ENCODE measurements at regions not wholly inside any gene's neighbourhood (a gene's known extent, or its start where the extent isn't known, plus 50 kb on each side); places are given as distances from the start of the nearest gene placed in this dataset.

DNA sequence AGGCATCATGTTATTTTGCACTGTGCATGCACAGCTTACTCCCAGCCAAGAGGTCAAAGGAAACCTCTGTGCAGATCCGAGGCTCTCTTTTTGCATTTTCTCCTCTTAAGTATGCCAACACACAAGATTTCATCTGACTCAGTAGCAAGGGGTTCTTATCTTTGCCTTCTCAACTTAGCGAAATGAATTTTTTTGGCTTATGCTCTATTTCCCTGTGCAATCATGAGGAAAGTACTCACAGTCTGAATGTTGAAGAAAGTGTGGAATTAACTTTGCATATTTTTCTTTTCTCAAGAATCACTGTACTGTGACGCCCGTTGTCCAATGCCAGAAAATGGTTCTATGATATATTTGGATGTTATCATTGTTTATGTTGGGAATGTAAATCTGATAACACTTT lies 173.5 kb upstream of the FBXL7 start:
- Histone ChIP-seq H3K9me3 (ENCODE audit: low read length) (no peaks in the 10 kb centered on the region), H3K27me3 (ENCODE audit: insufficient read depth, low read length, poor library complexity, severe bottlenecking) (no peaks in the 10 kb centered on the region), H3K36me3 (ENCODE audit: insufficient read depth, low read length) (no peaks in the 10 kb centered on the region), H3K4me1 (ENCODE audit: insufficient read depth, low read length) (no peaks in the 10 kb centered on the region), H3K4me3 (ENCODE audit: low read length) (no peak overlapping the region), H3K27ac (ENCODE audit: low read depth, low read length) (no peak overlapping the region)
- H3K36me3 Mint-ChIP-seq = no peaks in the 10 kb centered on the region
- H3K4me3 Mint-ChIP-seq = no peak overlapping the region
- no peak for DNase-seq
- no peaks in the 10 kb centered on the region for H3K27me3 Mint-ChIP-seq
- H3K4me1 Mint-ChIP-seq = no peaks in the 10 kb centered on the region
- CTCF ChIA-PET = no interaction called here
- H3K9me3 Mint-ChIP-seq = peaks cover 0 to 14% (median 2%) of the 10 kb centered on the region in 5 donors
- POLR2A ChIA-PET = no interaction called here
- no peak overlapping the region for H3K27ac Mint-ChIP-seq

DNA sequence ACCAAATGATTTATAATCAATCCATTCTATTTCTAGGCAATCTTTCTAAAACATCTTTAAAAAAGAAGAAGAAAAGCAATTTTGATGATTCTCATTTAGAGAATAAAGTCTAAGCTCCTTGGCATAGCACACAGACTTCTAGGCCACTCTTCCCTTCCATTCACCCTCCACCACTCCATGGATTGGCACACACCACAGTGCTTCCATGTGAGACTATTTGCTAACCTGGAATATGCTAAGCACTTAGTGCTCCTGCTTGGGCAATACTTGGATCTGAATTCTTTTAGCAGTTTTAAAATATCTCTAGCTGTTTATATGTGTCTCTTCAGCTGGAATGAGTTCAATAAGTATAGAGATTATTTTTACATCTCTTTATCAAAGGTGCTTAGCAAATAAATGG lies 177.6 kb upstream of the FBXL7 start:
- no peaks in the 10 kb centered on the region for H3K27me3 Mint-ChIP-seq

DNA sequence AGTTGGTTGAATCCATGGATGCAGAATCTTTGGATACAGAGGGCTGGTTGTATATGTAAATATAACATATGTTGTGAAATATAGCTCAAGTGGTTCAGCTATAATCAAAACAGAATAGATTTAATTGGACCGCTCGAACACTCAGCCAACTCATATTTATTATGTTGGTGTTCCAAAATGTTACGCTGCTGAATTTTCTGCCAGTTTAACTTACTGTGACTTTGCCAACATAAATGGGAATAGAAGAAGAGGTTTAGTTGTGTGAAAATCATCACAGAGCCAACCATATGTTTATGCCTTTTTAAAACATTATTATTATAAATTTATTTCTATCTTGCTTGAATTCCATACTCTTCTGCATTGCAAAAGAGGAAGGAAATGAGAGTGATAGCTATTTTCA lies 178.2 kb upstream of the FBXL7 start:
- no peak for DNase-seq
- CTCF ChIA-PET = no interaction called here
- no peak overlapping the region for H3K4me3 Mint-ChIP-seq

More for the DNA sequence above, 177.6 kb upstream of the FBXL7 start:
- H3K27ac Mint-ChIP-seq = no peak overlapping the region
- Histone ChIP-seq H3K27me3 (ENCODE audit: insufficient read depth, low read length, poor library complexity, severe bottlenecking) (no peaks in the 10 kb centered on the region), H3K4me3 (ENCODE audit: low read length) (no peak overlapping the region), H3K36me3 (ENCODE audit: insufficient read depth, low read length) (no peaks in the 10 kb centered on the region), H3K9me3 (ENCODE audit: low read length) (no peaks in the 10 kb centered on the region), H3K4me1 (ENCODE audit: insufficient read depth, low read length) (no peaks in the 10 kb centered on the region), H3K27ac (ENCODE audit: low read depth, low read length) (no peak overlapping the region)
- no peaks in the 10 kb centered on the region for H3K36me3 Mint-ChIP-seq
- peaks cover 0 to 10% (median 5%) of the 10 kb centered on the region in 5 donors for H3K9me3 Mint-ChIP-seq
- H3K4me1 Mint-ChIP-seq = no peaks in the 10 kb centered on the region
- ChIA-PET POLR2A (no interaction called here), CTCF (no interaction called here)
- DNase-seq = no peak
- H3K4me3 Mint-ChIP-seq = no peak overlapping the region

DNA sequence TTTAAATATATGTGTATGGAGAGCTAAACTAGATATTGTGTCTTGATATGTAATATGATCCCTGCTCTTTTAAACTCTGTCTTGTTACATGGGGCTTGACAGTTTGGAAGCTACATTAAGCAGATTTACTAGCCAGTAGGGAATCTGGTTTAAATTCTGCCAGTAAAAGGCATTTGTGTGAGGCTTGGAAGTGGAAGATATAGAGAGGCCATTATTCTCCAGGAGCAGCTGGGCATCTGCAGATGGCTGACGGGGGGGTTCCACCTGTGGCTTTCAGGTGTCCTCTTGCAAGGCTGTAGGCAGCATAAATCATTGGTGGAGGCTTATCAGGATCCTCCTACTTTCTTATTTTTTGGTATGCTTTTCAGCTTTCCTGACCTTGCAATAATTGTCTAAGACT lies 179.1 kb upstream of the FBXL7 start:
- H3K27ac ChIP-seq (ENCODE audit: low read depth, low read length) = no peak overlapping the region
- Mint-ChIP-seq H3K27ac (no peak overlapping the region), H3K4me3 (no peak overlapping the region), H3K27me3 (no peaks in the 10 kb centered on the region), H3K36me3 (no peaks in the 10 kb centered on the region), H3K4me1 (no peaks in the 10 kb centered on the region), H3K9me3 (peaks cover 0 to 10% (median 3%) of the 10 kb centered on the region in 5 donors)
- CTCF ChIA-PET = no interaction called here
- H3K4me3 ChIP-seq (ENCODE audit: low read length) = no peak overlapping the region
- no peak for DNase-seq
- no peaks in the 10 kb centered on the region for H3K36me3 ChIP-seq (ENCODE audit: insufficient read depth, low read length)
- POLR2A ChIA-PET = no interaction called here
- H3K27me3 ChIP-seq (ENCODE audit: insufficient read depth, low read length, poor library complexity, severe bottlenecking) = no peaks in the 10 kb centered on the region
- no peaks in the 10 kb centered on the region for H3K4me1 ChIP-seq (ENCODE audit: insufficient read depth, low read length)
- H3K9me3 ChIP-seq (ENCODE audit: low read length) = no peaks in the 10 kb centered on the region

More for the DNA sequence above, 178.2 kb upstream of the FBXL7 start:
- Mint-ChIP-seq H3K4me1 (no peaks in the 10 kb centered on the region), H3K27ac (no peak overlapping the region), H3K27me3 (no peaks in the 10 kb centered on the region), H3K9me3 (peaks cover 0 to 10% (median 5%) of the 10 kb centered on the region in 5 donors), H3K36me3 (no peaks in the 10 kb centered on the region)
- Histone ChIP-seq H3K9me3 (ENCODE audit: low read length) (no peaks in the 10 kb centered on the region), H3K27me3 (ENCODE audit: insufficient read depth, low read length, poor library complexity, severe bottlenecking) (no peaks in the 10 kb centered on the region), H3K4me3 (ENCODE audit: low read length) (no peak overlapping the region), H3K36me3 (ENCODE audit: insufficient read depth, low read length) (no peaks in the 10 kb centered on the region), H3K4me1 (ENCODE audit: insufficient read depth, low read length) (no peaks in the 10 kb centered on the region), H3K27ac (ENCODE audit: low read depth, low read length) (no peak overlapping the region)
- POLR2A ChIA-PET = no interaction called here

DNA sequence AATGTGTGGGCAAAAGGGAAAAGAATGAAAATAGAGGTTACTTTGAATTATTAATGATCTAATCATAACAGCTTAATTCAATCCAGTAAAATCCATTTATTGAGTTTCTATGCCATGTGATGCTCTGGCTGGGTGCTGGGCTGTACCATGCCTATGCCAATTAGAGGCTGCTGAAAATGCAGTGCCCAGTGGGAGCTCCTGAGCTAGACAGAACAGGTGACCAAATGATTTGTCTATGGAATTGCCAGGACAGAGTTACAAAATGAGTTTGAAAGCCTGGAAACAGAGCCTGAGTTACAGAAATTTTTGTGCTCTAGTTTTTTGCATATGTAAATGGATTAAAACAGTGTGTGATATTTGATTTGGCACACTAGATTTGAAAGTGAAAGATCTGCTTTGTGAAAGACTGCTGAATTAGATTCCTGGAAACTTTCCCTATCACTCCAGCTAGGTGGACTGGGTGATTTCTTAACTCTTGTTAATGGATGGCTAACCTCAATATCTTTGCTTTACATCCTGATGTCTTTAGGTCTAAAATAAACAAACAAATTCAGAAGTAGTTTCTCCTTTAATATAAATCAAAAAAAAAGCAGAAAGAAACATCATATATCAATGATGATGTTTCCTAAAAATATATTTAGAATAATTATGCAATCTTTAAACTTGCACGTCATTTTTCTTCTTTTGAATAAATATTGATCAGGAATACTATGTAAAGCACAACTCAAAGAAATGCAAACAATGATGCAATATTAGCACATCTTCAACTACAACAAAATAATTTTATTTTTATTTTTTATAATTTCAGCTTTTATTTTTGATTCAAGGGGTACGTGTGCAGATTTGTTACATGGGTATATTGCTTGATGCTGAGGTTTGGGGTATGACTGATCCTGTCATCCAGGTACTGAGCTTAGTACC lies 194.8 kb upstream of the FBXL7 start:
- Mint-ChIP-seq H3K36me3 (no peaks in the 10 kb centered on the region), H3K27me3 (no peaks in the 10 kb centered on the region), H3K27ac (no peak overlapping the region), H3K4me1 (no peaks in the 10 kb centered on the region), H3K4me3 (no peak overlapping the region), H3K9me3 (peaks cover 0 to 19% (median 6%) of the 10 kb centered on the region in 5 donors)
- no peak overlapping the region for H3K4me3 ChIP-seq (ENCODE audit: low read length)
- H3K36me3 ChIP-seq (ENCODE audit: insufficient read depth, low read length) = no peaks in the 10 kb centered on the region
- H3K27ac ChIP-seq (ENCODE audit: low read depth, low read length) = no peak overlapping the region
- no peaks in the 10 kb centered on the region for H3K9me3 ChIP-seq (ENCODE audit: low read length)
- H3K4me1 ChIP-seq (ENCODE audit: insufficient read depth, low read length) = no peaks in the 10 kb centered on the region
- no peaks in the 10 kb centered on the region for H3K27me3 ChIP-seq (ENCODE audit: insufficient read depth, low read length, poor library complexity, severe bottlenecking)
- DNase-seq = no peak
- POLR2A ChIA-PET = no interaction called here
- CTCF ChIA-PET = no interaction called here

DNA sequence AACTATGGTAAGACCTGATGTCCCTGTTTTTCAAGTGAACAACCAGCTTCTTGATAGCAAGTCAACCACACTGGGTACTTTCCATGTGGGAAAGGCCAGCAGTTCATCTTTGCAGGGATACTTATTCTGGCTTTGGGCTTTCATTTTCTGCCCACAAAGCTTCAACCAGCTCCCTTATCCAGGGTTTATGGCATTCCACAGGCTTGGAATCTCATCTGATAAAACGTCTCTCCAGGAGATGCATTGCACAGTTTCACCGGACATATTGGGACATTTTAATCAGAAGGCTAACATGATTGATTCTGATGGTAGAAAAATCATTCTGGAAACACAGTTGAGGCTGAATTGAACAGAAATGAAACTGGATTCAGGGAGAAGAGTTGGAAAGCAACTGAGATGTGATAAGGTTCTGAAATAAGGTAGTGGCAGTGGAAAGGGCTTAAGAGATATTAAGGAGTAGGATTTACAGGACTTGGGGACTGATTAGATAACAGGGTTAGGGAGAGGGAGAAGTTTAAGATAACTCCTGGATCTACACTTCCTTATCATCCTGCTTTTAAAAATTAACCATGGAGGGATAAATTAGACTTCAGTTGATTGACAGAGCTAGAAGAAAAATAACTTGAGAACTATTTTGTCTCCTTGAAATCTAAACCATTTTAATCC lies 195.8 kb upstream of the FBXL7 start:
- H3K27me3 ChIP-seq (ENCODE audit: insufficient read depth, low read length, poor library complexity, severe bottlenecking) = no peaks in the 10 kb centered on the region
- no peaks in the 10 kb centered on the region for H3K4me1 ChIP-seq (ENCODE audit: insufficient read depth, low read length)
- Mint-ChIP-seq H3K9me3 (peaks cover 2 to 20% (median 8%) of the 10 kb centered on the region in 5 donors), H3K4me1 (no peaks in the 10 kb centered on the region), H3K4me3 (no peak overlapping the region), H3K27ac (no peak overlapping the region), H3K36me3 (no peaks in the 10 kb centered on the region), H3K27me3 (no peaks in the 10 kb centered on the region)
- CTCF ChIA-PET = no interaction called here
- no peaks in the 10 kb centered on the region for H3K9me3 ChIP-seq (ENCODE audit: low read length)
- no peak overlapping the region for H3K27ac ChIP-seq (ENCODE audit: low read depth, low read length)
- POLR2A ChIA-PET = no interaction called here
- no peaks in the 10 kb centered on the region for H3K36me3 ChIP-seq (ENCODE audit: insufficient read depth, low read length)
- no peak overlapping the region for H3K4me3 ChIP-seq (ENCODE audit: low read length)
- no peak for DNase-seq

DNA sequence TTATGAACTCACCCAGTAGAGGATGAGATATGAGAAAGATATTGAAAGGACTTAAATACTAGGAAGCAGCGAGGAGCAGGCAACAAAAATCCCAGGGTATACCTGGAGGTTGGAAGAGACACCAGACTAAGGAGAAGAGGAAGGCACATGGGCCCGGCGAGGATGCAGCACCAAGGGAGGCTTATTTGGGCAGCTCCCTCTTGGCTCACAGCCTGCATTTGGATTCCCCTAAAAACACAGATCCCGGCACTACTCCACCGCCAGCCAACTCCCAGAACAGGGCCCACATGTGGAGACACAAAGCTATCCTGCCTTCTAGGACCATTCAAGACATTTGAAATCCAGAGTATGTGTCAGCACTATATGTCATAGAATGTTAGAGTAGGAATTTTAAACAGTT lies 199.8 kb upstream of the FBXL7 start:
- H3K4me3 Mint-ChIP-seq = no peak overlapping the region
- H3K27ac ChIP-seq (ENCODE audit: low read depth, low read length) = no peak overlapping the region
- no peak for DNase-seq
- ChIA-PET POLR2A (no interaction called here), CTCF (no interaction called here)
- H3K27me3 Mint-ChIP-seq = no peaks in the 10 kb centered on the region
- H3K27me3 ChIP-seq (ENCODE audit: insufficient read depth, low read length, poor library complexity, severe bottlenecking) = no peaks in the 10 kb centered on the region
- H3K9me3 ChIP-seq (ENCODE audit: low read length) = no peaks in the 10 kb centered on the region
- H3K27ac Mint-ChIP-seq = no peak overlapping the region
- peaks cover 2 to 12% (median 5%) of the 10 kb centered on the region in 5 donors for H3K9me3 Mint-ChIP-seq
- H3K4me1 Mint-ChIP-seq = no peaks in the 10 kb centered on the region
- no peaks in the 10 kb centered on the region for H3K36me3 Mint-ChIP-seq
- no peak overlapping the region for H3K4me3 ChIP-seq (ENCODE audit: low read length)
- no peaks in the 10 kb centered on the region for H3K36me3 ChIP-seq (ENCODE audit: insufficient read depth, low read length)
- H3K4me1 ChIP-seq (ENCODE audit: insufficient read depth, low read length) = no peaks in the 10 kb centered on the region

DNA sequence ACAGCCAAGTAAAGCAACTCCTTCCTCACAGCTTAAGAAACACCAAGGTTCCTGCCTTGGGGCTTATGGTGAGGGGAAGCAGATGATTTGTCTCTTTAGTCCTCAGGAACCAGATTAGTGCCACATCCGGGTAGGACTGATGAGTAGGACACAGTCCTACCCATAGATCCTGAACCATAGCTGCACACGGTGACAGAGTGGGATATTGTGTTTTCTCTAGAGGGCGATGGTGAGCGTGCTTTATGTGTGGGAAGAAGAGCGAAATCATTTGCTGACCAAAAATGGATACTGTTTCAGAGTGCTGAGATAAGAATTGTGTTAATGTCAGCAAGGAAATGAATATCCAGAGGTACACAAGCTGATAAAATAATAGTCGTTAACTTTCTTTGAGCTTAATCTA lies 209.0 kb upstream of the FBXL7 start:
- H3K4me3 Mint-ChIP-seq = no peak overlapping the region
- Histone ChIP-seq H3K27me3 (ENCODE audit: insufficient read depth, low read length, poor library complexity, severe bottlenecking) (no peaks in the 10 kb centered on the region), H3K36me3 (ENCODE audit: insufficient read depth, low read length) (no peaks in the 10 kb centered on the region), H3K27ac (ENCODE audit: low read depth, low read length) (no peak overlapping the region), H3K9me3 (ENCODE audit: low read length) (no peaks in the 10 kb centered on the region), H3K4me1 (ENCODE audit: insufficient read depth, low read length) (no peaks in the 10 kb centered on the region), H3K4me3 (ENCODE audit: low read length) (no peak overlapping the region)
- POLR2A ChIA-PET = no interaction called here
- no peaks in the 10 kb centered on the region for H3K27me3 Mint-ChIP-seq
- peaks cover 0 to 17% (median 10%) of the 10 kb centered on the region in 5 donors for H3K9me3 Mint-ChIP-seq
- no peaks in the 10 kb centered on the region for H3K36me3 Mint-ChIP-seq
- no peak for DNase-seq
- CTCF ChIA-PET = no interaction called here
- no peak overlapping the region for H3K27ac Mint-ChIP-seq
- H3K4me1 Mint-ChIP-seq = no peaks in the 10 kb centered on the region
